ENCODE measurements at regions not wholly inside any gene's neighbourhood (a gene's known extent, or its start where the extent isn't known, plus 50 kb on each side); places are given as distances from the start of the nearest gene placed in this dataset.
"Not testable (repeated sequence)": the region's sequence is repeated elsewhere in the genome, so short reads cannot be mapped to it uniquely, and the experiment has no call there.

DNA sequence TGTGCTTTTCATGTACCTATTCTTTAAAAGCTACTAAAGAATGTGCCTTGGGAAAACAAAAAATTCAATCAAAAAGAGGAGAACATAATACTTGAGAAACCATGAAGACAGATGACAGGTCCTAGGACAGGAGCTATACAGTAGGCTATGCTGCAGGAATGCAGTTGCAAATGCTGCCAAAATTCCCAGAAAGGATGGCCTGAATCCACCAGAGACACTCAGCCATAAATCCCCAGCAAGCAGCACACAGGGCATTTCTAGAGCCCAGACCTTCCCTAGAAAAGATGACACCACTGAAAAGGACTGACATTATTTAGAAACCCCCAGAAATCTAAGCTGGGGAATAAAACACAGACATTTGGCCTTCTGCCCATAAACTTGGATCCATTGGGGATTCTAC lies 237.3 kb downstream of the C7orf25 start:
- no peak for DNase-seq

DNA sequence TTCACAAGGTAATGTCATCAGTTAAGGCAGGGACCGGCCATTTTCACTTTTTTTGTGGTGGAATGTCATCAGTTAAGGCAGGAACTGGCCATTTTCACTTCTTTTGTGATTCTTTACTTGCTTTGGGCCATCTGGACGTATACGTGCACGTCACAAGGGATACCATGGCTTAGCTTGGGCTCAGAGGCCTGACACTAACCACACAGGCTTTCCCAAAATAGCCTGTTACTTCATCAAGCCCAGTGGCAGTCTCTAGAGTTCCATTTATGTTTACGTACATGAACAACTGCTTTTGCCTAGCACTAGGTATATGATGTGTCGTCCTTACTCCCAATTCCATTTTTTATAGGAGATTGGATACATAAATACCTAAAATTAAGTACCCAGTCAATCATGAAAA lies 237.9 kb downstream of the C7orf25 start:
- no peak for DNase-seq

DNA sequence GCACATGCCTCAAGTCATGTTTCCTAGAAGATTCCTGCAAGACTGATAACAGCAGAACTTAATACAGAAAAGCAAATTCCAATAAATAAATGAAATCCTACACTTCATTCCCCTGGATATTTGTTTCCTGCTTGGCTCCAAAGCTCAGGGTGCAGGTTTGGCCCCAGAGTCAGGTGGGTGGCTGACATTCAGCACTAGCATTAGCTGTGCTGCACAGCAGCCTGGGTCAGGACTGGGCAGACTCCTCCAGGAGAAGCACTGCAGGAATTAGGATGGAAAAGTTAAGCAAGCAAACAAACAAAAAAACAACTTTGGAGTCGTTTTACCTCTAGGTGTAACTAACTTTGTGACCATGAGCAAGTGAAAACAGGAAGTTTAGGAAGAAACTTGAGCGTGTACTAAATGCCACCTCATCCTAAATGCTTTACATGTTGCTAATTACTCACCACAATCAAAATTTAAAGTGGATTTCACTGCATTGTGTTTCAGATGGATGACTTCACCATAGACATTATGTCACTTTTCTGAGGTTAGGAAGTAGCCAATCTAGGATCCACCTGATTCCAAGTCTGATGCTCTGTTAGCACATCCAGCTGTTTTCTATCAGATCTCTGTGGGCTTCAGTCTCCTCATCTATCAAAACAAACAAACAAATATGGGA lies 239.4 kb downstream of the C7orf25 start:
- DNase-seq, result no peak

DNA sequence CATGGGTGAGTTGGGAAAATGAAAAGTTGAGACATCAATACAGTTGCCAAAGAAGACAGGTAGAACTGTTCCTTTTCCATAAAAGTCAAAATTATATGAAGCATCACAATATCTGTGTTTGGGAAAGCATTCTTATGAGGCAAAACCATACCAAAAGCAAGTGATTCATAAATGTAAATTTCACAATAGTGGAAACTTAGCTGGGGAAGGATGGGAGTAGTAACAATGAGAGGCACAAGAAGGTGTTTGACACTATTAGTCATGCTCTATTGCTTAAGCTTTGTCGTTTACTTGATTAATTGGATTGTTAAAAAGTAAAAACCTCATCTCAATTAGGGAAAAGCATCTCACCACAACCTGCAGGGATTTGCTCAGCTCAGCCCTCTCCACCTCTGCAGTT lies 240.2 kb downstream of the C7orf25 start:
- DNase-seq, result no peak

DNA sequence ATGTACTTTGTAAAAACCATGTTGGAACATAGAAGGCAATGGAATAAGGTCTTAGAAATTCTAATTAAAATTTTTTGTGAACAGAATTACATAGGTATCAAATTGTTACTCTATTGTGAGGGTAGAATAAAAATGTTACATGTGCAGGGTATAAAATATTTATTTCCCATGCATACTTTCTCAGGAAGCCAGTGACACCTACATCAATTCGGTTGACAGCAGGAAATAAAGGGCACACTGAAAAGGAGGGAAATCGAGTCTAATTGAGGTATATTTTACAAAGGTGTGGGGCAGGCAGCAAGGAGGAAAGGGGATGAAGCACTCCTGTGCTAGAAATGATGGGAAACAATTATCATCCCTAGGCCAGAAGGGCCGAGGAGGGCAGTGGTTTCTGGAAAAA lies 244.9 kb downstream of the C7orf25 start:
- no peak for DNase-seq

DNA sequence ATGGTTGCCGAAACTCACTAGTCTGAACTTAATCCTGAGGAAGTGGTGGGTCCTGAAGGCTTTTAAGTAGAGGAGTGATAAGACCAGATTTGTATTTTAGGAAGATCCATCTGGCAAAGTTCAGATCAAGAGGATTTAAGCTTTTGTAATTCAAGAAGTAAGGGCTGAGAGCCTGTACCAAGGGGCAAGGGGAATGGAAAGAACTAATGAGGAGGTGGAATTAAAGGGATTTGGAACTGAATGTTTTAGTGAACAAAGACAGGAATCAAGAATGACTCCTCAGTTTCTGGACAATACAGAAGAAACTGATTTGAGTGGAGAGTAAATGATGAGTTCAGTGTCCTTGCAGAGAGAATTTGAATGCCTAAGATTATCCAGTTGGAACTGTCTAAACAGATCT lies 249.0 kb downstream of the C7orf25 start:
- no peak for DNase-seq

DNA sequence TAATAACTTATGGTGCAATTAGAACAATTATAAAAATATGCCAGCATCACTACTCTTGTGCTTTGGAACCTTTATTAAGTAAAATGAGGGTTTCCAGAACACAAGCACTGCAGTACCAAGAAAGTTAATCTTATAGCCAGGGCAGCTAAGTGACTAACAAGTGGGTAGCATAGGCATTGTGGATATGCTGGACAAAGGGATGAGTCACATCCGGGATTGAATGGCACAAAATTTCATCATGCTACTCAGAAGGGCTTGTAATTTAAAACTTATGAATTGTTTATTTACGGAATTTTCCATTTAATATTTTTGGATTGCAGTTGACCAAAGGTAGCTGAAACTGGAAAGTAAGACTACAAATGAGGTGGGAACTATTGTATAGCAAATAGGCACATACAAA lies 250.6 kb downstream of the C7orf25 start:
- no peak for DNase-seq

DNA sequence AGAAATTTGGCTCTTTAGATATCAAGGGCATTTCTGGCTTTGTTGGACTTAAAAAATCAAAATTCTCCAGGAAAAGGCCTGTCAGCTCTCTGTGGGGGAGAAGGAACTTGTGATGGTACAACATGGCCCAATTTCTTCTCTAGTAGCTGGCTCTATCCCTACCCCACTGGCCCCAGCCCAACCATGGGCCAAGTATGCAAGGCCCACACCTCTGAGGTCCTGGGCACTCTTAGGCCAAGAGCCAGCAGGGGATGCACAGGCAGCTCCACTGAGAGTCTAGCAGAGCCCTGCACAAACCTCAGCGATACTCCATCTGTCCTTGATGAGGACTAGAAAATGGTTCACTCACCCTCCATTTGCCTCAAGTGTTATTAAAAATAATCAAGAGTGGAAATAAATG lies 261.2 kb downstream of the C7orf25 start:
- DNase-seq, result no peak

DNA sequence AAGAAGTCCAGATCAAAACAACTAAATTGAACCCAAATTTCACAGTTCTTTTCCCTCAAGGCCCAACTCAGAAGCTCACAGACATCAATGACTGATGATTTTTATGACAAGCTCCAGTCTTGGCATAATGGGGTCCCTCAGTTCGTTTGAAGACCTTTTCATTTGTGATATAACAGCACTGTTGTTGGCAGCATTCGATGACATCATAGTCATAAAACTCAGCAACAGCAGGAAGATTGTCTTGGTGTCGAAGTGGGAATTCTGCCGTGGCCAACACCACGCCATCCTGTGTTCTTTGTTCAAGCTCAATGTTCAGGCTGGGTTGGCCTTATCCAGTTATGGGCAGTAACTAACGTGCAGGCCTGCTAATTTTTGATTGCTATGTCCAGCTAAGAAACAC lies 261.7 kb downstream of the C7orf25 start:
- DNase-seq, result no peak

DNA sequence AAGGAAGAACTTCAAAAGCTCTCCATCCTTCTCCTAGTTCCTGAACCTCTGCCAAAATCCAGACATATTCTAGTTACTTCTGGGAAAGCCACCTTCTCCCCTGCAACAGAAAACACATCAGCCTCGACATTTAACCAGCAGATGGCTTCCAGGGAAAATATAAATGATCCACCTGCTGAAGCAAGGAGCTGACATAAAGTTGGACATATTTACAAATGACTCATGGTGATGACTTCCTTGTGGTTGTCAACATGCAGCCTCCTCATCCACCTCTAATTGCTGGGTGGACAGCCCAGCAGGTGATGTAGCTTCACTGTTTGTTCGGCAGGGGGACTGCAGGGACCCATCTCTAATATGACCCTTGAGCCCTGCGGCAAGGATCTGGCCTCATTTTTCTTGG lies 266.0 kb downstream of the C7orf25 start:
- DNase-seq, result no peak

DNA sequence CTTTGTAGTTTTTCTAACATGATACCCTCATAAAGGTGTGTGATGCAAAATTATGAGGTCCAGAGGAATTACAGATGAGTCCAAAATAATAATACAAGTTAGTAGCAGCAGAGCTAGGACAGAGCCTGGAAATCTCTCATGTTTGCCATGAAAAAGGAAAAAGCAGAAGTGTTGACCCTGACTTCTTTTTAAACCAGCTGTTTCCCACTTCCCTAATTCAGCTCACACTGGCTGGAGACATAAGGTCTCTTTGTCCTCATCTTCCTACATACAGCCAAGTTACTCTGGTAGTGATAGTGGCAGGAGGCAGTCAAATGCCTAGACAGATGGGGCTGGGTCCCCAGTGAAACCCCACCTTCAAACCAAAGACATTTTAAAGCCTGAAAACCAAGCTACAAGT lies 269.2 kb downstream of the C7orf25 start:
- DNase-seq, result no peak

DNA sequence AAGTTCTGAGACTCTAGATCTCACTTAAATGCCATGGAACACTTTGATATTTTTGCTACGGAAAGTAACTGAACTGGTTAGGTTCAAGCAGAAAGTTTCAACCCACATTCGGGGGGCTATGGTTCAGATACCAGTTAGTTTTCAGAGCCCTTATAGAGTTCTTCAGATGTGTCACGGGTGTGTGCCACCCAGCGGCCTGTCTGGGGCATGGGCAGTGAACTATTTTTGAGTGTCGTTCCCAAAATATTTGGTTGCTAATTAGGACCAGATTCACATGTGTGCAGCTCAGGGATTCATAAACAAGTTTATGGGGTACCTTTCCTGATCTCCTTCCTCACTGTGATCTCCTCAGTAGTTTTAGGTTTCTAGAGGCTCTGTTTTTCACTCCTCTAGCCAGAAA lies 271.9 kb downstream of the C7orf25 start:
- DNase-seq, result no peak

DNA sequence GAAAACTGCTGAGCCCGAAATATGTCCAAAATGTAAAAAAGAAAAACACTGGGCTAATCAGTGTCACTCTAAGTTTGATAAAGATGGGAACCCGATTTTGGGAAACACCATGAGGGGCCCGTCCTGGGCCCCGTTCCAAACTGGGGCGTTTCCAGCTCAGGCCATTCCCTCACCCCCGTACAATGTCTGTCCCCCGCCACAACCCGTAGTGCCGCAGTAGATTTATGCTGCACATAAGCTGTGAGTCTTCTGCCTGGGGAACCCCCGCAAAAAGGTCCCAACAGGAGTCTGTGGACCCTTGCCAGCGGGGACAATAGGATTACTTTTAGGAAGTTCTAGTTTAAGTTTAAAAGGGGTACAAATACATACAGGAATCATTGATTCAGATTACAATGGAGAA lies 275.5 kb downstream of the C7orf25 start:
- not testable (repeated sequence) for DNase-seq

DNA sequence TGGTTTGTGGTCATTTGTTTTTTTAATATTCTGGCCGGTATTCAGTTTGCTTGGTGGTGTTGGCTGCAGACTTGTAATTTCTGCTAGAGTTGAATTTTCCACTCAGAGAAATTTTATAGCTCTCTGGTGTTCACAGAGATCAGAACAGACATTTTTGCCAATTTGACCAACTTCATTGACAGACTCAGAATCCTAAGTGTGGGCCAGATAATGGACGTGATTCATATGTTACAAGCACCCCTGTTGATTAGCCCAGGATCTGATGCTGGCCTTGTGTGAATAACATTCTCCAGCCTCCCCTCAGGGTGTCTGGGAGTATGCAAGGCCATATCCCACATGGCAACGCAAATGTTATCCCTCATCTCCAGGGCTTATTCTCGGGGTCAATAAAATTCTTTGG lies 283.8 kb downstream of the C7orf25 start:
- no peak for DNase-seq

DNA sequence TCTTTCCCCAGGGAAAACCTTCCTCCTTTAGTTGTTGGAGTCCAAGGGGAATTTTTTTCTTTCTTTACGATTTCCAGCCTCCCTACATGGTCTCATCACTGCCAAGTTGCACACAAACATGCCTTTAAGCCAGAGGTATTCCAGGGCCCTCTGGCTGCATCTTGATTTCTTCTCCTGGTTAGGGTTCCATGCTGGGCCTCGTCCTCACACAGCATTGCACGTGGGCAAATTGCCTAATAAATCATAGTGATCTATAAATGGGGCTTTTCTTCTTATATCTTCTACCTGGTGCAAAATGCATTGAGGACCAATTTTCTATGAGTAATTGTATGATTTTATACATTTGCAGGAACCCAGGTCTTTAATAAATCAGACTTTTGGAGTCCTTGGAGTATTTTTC lies 284.2 kb downstream of the C7orf25 start:
- no peak for DNase-seq

DNA sequence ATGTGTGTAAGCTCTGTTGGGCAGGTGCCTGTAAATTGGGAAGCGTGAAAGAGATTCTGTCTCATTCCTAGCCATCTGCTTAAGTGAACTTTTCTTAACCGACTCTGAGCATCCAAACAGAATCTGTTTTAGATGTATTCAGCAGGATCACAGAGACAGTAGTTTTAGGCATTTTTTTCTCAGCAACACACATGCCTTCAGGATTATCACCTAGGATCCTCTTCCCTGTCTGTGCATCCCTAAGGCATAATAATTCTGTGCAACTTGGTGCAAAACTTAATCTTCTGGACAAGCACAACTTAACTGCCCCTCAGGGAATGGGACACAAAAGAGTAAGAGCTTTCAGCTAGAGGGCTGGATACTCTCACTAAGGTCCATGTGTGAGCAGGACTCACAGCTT lies 284.8 kb downstream of the C7orf25 start:
- DNase-seq, result no peak

DNA sequence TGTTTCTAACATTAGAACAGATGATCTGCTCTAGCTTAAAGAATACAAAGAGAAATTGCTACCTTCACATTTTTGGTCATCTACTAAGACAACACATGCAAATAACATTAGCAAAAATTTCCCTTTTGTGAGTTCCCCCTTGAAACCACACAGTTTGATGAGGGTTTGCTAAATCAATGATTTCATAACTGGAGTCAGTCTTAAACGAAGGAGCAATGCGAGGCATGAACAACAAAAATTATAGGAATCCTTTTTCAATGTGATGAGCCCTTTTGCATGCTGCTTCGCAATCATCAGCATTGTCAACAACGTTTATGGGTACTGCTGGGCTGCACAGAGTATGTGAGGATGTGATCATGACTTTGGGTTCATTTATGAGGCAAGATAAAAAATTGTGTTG lies 286.4 kb downstream of the C7orf25 start:
- no peak for DNase-seq

DNA sequence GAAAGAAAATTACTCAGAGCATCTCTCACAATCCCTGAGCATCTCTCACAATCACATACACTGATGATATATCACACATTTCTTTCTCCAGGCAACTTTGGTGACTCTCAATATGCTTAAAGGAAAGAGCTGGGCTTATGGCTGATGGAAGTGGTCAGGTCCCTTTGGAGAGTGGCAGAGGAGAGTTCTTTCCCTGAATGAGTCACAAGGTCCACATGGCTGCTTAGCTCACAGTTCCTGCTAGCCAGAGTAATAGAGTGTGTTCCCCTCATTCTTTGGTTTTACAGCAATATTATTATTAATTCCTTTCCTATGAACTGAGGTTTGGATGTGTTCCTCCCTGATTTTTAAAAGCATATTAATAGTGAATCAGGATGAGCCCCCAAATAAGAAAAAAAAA lies 287.4 kb downstream of the C7orf25 start:
- no peak for DNase-seq

DNA sequence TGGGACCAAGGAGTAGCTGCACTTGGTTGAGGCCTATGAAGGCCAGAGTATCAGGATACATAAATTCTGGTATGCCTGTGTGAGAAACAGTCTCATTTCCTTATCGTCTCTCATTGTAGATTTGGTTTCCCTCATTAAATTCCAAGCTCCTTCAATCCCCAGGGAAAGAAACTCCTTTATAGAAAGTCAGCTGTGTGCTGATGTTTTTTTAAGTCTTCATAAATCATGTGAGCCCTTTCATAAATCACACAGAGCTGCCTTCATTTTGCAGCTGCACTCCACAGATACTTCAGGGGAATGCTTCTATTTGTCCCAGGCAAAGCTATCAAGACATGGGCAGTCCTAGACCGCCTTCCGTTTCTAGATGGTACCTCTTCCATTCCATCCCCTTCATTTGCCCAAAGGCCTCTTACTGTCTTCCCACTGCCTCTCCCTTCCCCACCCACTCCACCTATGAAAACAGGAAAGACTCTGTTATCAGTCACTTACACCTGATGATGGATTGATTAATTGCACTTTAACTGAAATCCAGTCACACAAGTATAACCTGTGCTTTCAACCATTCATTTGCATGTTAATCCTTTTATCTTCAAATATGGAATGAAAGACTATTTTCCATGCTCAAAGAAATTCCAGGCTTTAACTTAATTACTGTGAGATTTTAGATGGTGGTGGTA lies 290.2 kb downstream of the C7orf25 start:
- no peak for DNase-seq

DNA sequence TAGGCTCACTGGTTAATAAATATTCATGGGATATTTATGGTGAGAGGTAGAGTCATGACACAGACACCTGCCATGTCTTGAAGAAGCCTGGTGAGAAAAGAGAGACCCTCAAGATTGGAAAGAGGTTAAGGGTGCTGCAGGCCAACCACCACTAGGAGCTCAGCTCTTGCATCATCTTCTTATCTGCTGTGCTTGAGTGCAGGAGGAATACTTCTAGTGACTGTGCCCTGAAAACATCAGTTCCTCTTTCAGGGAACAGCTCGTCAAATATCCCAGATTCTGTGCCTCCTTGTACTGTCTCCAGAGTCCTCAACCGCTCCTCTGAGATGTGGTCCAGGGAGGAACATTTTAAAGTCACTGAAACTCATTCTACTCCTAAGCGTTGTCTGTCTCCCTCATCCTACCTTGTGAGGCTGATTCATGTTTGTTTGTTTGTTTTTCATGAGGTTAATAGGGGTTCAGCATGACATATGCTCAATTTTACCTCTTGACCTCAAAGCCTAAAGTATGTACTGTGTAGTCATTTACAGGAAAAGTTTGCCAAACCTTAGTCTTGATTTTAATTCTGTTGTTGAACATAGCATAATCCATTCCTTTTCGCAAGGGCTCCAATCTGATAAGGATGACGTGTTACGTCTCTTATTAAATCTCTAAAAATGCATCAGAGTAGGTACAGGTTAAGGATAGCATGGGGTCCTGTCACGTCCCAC lies 293.1 kb downstream of the C7orf25 start:
- DNase-seq, result no peak

DNA sequence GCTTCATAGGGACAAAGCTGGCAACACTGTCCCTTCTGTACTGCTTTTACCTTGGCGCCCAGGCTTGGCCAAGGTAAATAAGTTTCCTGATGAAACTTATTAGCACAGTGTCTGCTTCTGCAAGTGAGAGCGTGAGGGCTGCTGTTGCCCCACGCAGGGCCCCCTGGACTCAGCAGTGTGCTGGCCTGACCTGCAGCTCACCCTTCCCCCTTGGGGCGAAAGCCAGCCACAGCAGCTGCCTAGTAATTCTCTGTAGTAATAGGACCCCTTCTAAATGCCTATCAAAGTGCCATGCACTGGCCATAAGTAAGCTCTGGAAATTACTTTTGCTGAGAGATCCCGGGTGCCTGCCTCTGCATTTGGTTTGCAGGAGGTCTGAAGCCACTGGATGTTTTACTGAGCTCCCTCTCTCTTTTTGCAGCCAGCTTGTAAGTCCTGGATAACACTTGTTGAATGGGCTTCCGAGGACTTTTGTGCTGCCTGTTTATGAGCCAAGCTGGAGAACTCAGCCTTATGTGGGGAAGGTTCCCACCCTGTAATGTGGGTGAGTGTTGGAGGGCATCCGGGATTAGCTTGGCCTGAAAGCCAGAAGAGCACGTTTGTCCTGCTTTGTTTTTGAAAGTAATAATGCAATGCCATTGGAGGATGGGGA lies 293.9 kb downstream of the C7orf25 start:
- no peak for DNase-seq

DNA sequence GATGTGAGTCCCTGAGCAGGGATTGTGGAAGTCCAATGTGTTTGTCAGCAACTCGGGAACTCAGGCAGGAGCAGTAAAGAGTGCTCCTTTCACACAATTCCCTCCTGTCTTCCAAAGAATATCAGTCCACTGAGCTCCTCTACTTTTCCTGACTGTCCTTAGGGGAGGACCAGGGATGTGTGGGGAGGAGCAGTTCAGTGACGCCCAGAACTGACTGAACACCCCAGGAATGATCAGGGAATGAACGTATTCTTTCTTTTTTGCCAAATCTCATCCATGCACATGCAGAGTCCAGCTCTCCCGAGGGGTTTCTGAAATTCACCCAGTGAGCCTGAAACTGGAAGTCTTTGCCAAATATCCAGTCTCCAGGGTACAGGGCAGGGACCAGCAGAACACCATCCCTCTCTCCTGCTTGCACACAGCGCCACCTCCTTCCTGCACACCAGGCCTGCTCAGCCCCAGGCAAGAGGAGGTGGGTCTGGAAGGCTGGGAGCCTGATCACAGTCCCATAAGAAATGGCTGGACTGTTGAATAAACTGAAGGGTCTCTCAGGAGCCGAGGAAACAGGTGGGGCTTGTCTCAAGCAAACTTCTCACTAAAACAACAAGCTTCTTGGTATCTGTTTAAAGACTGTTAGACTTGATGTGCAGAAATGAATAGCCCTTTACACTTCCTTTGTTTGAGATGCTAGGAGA lies 294.7 kb downstream of the C7orf25 start:
- no peak for DNase-seq

DNA sequence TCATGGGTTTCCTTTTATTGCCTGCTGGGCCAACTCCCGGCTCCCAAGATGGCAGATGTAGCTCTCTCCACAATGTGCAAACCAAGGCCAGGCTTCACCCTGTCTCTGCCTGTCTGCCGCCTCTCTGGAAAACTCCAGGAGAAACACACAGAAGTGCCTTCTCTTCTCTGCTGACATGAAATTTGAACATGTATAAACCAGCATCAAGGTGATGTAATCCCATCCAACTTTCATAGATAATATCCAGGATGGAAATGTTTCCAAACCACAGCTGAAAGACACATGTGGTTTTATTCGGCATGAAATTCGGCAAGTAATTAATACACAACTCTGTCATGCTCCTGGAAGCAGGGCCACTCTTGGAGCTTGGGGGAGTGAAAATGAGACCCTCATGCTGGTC lies 297.2 kb downstream of the C7orf25 start:
- DNase-seq, result no peak
